NCI-H2196 (cell line): ENCODE measurements at regions not wholly inside any gene's neighbourhood (a gene's known extent, or its start where the extent isn't known, plus 50 kb on each side); places are given as distances from the start of the nearest gene placed in this dataset.
A peak's percentile ranks its signal among the peaks of the same experiment; 100 is the strongest.

ENCODE experiments used
- DNase-seq: peaks from one replicate; lab custom pipeline; 2025; ENCODE audit not compliant: unreplicated experiment; lab: John Stamatoyannopoulos, UW

DNA sequence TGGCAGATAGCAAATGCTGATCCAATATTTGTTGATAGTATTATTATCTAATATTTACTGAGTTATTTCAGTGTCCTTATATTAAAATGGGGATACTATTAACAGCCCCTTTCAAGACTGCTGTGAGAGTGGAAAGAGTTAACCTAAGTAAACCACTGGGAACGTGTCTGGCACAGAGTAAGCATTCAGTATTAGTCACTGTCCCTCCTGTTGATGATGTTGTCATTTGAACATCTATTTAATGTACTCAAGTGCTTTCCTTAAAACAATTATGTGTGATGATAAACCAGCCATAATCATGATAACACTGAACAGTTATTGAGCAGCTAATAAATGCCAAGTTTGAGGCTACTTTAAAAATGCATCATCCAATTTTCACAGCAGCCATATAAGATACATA, 135.7 kb upstream of the XYLT1 start:
- no peak for DNase-seq

DNA sequence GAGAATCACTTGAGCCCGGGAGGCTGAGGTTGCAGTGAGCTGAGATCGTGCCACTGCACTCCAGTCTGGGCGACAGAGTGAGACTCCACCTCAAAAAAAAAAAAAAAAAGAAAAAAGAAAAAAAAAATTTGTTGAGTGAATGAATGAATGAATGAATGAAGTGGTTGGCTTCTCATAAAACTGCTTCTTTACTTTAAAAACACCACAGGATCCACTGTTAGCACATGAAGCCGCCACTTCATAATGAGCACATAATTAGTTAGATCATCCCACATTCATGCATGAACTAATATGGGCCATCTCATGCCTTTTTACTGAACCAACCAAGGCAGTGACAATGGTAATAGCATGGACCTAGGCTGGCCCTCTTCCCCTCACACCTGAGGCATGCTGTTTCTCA, 135.0 kb upstream of the XYLT1 start:
- DNase-seq = no peak

DNA sequence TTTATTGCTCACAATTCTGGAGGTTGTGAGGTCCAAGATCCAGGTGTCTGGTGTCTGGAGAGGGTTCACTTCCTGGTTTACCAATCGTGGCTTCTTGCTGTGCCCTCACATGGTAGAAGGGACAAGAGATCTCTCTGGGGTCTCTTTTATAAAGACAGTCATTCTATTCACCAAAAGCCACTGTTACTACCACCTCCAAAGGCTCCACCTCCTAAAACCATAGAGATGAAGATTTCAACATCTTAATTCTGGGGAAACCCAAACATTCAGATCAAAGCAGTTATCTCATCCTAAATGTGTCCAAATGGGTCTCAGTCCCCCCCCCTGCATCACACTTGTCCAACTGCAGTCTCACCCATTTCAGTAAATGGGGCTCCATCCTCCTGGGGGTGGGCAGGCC, 132.9 kb upstream of the XYLT1 start:
- DNase-seq = no peak

DNA sequence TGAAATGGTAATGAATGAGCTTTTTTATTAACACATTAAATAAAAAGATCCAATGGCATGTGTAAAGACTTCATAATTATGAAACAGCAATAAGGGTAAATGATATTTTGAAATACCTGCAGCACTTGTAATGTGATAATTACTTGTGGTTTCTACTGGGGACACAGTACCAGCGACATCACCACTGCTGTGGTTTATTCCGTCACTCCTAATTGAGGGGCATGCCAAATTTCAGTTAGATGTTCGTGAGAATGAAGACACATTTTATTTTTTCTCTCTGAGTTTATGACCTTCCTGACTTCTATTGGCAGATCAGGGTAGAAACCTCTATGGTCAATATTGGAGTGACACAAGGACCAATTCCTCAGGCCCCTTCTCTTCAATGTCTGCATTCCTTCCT, 131.9 kb upstream of the XYLT1 start:
- no peak for DNase-seq

DNA sequence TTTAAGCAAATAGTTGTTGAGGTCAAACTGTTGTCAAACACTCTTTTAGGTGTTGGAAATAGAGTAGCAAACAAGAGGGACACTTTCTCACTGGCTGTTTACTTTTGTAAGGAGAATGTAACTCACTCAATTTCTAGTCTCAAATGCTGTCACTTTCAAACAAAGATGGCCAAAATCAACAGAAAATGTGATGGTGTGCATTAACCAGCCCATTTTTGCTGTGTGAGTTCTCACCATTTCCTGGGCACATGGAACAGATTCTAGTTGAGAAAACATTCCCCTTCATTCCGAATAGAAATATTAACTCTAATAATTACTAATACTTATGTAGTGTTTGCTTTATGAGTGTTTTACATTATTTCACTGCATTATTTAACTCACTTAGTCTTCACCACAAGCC, 128.2 kb upstream of the XYLT1 start:
- no peak for DNase-seq

DNA sequence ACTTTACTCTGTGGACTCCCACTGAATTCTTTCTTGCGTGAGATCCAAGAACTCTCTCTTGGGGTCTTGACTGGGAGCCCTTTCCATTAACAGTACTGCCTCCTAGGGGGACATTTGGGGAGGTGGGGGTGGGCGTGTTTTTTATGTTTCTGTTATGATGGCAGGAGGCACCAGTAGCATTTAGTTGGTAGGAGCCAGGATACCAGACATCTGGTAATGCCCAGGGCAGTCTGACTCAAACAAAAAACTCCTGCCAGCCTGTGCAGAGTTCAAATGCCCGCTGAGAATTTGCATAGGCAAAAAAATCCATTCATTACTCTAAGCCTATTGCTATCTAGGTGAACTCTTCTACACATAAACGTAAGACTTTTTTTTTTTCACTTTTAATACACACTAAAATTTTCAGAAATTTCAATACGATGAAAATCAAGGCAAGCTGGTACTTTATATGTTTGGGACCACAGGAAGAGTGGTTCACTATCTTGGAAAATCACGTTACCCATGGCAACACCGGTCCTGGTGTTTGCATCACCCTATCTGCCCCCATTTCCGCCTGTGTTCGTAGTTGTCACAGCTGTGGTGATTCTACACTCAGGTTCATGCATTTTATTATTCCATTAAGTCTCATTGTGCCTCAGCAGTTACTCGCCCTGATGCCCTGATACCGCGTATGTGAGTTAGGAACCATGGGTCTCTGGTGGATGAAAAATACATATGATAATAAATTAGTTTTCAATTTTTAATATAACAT, 121.1 kb upstream of the XYLT1 start:
- DNase-seq = no peak

DNA sequence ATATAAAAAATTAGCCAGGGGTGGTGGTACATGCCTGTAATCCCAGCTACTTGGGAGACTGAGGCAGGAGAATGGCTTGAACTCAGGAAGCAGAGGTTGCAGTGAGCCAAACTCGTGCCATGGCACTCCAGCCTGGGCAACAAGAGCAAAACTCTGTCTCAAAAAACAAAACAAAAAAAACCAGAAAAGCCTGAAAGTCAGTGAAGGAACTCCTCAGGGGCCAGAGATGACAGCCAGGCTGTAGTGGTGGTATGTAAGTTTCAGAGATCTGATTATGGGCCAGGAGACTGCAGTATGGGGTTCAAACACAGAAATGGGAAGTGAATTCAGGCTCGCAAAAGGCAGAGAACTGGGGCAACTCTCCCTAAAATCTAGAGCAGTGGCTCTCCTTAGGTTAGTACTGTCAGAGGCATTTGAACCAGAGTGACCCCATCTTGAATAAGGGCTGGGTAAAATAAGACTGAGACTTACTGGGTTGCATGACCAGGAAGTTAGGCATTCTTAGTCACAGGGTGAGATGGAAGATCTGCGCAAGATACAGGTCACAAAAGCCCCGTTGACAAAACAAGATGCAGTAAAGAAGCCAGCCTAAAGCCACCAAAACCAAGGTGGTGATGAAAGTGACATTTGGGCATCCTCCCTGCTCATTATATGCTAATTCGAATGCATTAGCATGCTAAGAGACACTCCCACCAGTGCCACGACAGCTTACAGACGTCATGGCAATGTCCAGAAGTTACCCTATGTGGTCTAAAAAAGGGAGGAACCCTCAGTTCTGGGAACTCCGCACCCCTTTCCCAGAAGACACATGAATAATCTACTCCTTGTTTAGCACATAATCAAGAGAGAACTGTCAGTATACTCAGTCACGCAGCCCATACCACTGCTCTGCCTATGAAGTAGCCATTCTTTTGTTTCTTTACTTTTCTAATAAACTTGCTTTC, 120.2 kb upstream of the XYLT1 start:
- no peak for DNase-seq

DNA sequence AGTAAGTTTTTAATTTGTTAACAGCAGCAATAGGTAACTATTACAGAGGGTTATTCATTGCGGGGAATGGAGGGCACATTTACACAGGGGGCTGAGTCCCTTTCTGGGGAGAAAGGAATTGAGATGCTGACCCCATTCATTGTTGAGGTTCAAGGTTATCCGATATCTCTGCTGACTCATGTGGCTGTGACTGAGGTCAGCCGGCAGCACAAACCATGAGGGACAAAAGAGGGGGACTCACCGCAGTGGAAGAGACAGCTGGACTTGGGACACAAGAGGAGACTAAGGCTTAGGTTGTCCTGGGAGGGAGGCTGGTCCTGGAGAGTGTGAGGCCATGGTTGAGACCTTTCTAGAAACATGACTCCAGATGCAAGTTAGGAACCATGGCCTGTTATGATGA, 119.1 kb upstream of the XYLT1 start:
- no peak for DNase-seq

DNA sequence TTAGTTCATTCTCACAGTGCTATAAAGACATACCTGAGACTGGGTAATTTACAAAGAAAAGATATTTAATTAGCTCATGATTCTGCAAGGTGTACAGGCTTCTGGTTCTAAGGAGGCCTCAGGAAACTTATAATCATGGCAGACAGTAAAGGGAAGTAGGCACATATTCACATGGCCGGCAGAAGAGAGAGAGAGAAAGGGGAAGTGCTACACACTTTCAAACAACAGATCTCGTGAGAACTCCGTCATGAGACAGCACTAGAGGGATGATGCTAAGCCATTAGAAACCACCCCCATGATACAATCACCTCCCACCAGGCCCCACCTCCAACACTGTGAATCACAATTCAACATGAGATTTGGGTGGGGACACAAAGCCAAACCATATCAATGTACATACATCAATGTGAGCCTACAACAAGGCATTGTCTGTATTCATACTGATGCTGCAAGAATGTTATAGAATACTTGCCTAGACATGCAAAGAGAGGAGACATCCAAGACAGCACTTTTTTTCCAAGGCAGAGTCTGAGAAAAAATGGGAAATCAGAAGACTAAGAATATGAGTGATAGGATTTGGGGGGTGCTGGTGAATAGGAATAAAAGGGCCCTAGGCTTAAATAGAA, 114.8 kb upstream of the XYLT1 start:
- DNase-seq = no peak

DNA sequence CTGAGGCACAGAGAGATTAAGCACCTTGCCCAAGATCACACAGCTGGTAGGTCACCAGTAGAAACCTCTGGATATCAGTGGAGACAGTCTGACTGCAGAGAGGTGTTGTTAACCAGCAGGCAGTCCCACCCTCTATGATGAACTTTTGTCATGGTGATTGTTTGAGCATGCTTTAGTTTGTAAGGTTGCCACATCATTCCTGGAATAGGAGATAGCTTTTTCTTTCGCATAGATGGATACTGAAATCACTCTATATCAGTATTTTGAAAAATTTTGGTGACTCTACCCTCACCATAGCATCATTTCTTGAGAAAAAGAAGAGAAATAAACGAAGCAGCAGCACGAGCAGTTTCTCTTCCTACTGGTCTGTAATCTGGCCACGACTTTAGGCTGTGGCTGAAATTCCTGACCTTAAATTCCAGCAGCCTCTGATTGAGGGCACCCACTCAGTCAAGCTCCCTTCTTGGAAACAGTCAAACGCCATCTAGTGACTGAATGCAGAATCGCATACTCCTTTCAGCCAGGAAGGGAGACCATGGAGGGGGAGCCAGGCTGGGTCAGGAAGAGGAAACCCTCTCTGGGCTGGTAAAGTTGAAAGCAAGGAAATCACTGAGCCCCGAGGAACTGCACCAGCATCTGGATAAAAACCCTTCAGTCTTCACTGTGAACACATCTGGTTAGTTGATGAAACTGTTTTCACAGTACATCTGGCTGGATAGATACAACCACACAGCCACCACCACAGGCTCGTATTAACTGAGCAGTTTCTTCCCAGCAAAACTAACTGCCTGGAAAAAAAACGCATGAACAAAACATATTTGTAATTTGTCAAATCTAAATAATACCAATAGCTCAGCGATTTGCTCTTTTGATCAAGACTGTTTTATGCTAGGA, 108.5 kb upstream of the XYLT1 start:
- DNase-seq = peak; percentile 75

DNA sequence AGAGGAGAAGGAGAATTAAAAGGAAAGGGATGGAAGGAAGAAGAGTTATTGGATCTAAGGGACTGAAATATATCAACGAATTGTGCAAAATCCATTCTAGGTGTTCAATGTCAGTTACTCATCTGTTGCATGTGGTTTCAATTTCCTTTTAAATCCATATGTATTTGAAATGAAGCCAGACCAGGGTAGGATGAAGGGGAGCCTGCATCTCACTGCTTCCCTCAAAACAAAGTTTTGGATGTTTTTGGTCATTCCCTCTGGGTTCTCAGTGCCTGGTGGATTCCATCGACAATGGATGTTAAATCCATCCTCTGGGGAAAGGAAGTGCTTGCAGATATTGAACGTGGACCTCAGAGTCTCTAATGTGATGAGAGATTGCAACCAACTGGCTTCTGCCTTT, 103.5 kb upstream of the XYLT1 start:
- DNase-seq = no peak

DNA sequence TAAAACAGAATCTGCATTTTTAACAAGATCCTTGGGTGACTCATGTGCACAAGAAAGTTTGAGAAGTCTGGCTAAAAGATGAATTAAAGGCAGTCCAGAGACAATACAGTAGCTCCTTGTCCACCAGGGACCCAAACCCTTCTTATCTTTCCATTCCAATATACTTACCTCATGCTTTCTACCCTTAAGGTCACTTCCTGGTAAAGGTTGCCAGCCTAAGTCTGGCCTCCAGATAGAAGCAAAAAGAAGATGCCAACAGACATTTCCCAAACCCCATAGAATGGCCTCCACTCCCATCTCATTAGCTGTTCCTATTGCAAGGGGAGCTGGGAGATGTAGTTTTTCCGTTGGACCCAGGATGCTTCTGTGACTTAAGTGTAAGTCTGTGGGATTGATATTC, 101.4 kb upstream of the XYLT1 start:
- no peak for DNase-seq

DNA sequence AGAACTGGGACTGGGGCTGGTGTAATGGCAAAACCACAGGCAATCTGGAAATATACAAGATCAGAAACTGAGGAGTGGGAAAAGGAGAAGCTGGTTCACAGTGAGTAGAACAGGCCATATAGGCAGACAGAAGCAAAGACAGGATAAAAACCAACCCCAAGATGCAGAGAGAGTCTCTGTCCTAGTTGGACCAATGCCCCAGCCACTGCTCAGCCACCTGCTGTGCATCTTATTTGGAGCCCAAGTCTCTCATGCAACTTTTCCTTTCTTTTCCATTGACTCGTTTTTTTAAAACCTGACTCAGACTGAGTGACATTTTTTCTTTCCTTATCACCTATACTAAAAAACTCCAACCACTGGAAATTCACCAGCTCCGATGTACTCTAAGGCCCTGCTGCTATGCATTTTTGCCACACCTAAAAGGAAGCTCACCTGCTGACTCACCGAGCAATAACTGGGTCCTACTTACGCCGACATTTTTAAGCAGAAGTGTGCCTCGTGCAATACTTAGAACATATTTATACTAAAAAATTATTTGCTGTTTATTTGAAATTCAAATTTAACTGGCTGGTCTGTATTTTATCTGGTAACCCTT, 100.8 kb upstream of the XYLT1 start:
- no peak for DNase-seq

DNA sequence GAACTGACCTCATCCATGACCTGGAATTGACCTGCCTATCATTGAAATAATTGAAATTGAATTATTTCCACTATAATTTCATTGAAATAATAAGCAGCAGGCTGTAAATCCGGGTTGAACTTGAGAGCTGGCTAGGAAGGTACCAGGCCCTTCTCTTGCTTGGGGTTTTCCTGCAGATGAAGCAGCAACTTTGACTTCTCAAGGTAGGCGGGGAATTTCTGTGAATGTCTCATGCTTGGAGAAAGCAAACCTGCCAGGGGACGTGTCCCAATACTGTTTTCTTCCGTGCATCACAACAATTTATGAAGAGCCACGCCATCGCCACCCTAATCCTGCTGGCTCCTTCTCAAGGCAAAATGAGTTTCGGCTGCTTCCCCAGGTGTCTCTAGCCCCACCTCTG, 97.5 kb upstream of the XYLT1 start:
- no peak for DNase-seq

DNA sequence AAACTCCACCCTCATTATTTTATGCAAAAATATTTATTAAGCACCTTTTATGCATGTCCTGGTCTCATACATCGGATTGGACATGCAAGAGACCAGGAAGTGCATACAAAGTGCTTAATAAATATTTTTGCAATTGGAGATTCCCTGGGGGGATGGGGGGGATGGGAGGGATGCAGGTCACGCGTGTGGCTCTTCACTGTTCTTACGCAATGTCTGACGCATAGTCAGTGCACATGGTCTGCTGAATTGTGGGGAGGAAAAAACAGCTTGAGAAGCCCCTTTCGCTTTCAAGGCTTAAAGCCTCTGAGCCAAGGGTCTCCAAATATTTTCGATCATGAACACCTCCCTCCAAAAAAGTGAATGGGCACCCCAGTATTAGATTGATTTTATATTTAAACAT, 96.7 kb upstream of the XYLT1 start:
- no peak for DNase-seq

DNA sequence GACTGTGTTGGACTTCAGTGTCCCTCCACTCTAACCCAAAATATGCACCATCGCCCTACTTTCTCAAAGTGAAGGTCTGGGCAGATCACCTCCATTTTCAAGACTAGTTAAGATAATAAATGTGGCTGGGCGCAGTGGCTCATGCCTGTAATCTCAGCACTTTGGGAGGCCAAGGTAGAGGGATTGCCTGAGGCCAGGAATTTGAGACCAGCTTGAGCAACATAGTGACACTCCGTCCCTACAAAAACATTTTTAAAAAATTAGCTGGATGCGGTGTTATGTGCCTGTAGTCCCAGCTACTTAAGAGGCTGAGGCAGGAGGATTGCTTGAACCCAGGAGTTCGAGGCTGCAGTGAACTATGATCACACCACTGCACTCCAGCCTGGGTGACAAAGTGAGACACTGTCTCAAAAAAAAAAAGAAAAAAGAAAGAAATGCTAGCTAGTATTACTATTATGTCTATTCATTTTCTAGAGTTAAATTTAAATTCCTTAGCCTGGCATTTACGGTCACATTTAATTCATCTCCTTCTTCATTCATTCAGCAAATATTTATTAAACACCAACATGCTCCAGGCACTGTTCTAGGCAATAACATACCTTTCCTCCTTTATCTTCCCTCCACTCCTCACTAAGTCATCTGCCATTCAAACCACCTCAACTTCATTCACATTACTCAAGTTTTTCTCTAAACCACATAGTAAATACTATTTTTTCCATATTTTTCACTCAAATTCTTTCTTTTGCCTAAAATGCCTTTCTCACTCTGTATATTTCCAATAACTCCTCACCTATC, 96.1 kb upstream of the XYLT1 start:
- DNase-seq = no peak

DNA sequence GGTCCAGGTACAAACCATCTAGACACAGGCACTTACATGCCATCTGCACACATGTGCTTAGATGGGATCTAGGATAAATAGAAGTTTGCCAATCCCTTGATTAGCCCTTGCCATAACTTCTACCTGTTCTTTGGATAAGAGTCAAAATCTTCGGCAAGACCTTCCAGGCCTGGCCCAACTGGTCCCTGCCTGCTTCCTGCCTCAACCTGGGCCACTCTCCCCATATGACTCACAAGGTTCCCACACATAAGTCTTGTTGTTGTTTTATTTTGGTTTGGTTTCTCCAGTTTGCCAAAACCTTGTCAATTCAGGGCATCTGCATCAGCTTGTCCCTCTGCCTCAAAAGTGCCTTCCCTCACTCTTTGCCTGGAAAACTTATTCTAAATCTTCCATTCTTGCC, 95.3 kb upstream of the XYLT1 start:
- DNase-seq = no peak

DNA sequence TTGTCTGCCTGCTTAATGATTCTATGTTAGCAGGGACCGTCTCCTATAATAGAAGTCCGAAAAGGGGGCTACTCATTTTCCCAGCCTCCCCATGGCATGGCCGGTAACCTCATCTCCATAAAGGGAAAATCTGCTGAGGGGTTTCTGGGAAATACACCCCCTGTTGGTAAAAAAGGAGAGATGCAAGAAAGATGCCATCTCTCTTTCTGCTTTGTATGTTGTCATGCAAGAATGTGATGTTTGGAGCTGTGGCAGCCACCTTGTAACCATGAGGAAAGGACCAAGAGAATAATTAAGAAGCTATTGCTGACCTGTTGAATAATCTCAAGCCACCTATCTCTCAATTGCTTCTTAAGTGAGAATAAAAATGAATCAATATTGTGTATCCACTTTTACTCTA, 94.8 kb upstream of the XYLT1 start:
- DNase-seq = no peak

DNA sequence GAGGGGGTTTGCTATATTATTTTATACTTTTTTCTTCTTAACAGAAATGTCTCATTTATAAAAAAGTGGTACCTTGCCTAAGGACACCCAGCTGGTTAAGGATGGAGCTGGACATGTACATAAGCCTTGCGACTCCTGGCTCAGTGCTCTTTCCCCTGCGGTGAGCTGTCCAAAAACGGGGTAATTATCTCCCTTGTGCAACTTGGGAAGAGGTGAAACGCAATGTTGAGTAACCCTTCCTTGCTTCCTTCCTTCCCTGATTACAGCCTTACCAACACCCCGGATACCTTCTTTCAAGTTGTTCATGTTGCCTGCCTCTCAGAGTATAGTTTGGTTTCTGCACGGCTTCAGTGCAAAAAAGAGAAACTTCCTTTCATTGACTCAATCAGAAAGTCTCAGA, 94.1 kb upstream of the XYLT1 start:
- no peak for DNase-seq
